ENCODE measurements at regions not wholly inside any gene's neighbourhood (a gene's known extent, or its start where the extent isn't known, plus 50 kb on each side); places are given as distances from the start of the nearest gene placed in this dataset.
"Not testable (repeated sequence)": the region's sequence is repeated elsewhere in the genome, so short reads cannot be mapped to it uniquely, and the experiment has no call there.

GRCh38 chr3:162628531-162628930 lies 1131.9 kb downstream of the OTOL1 start:
- no peak for DNase-seq

- DNase-seq = no peak
These were observed 1132.8 kb downstream of the OTOL1 start for GRCh38 chr3:162629372-162629771.

GRCh38 chr3:162632672-162633071 lies 1136.1 kb downstream of the OTOL1 start:
- no peak for DNase-seq

- DNase-seq = not testable (repeated sequence)
These were observed 1143.6 kb downstream of the OTOL1 start for GRCh38 chr3:162640208-162640607.

GRCh38 chr3:162641317-162641716 lies 1144.7 kb downstream of the OTOL1 start:
- no peak for DNase-seq

- no peak for DNase-seq
These were observed 1145.3 kb downstream of the OTOL1 start for GRCh38 chr3:162641907-162642306.

GRCh38 chr3:162643245-162643644 lies 1146.6 kb downstream of the OTOL1 start:
- DNase-seq = no peak

GRCh38 chr3:162647321-162647720 lies 1150.7 kb downstream of the OTOL1 start:
- no peak for DNase-seq

GRCh38 chr3:162658003-162658402 lies 1161.4 kb downstream of the OTOL1 start:
- no peak for DNase-seq

GRCh38 chr3:162665684-162666391 lies 1169.2 kb downstream of the OTOL1 start:
- no peak for DNase-seq

GRCh38 chr3:162666835-162667234 lies 1170.2 kb downstream of the OTOL1 start:
- DNase-seq = no peak

GRCh38 chr3:162670181-162670580 lies 1173.6 kb downstream of the OTOL1 start:
- no peak for DNase-seq

GRCh38 chr3:162677475-162677874 lies 1180.9 kb downstream of the OTOL1 start:
- no peak for DNase-seq

GRCh38 chr3:162678941-162679340 lies 1182.3 kb downstream of the OTOL1 start:
- peak in 1 of 56 donors; percentile 8 for DNase-seq

- DNase-seq = no peak
These were observed 1187.7 kb downstream of the OTOL1 start for GRCh38 chr3:162684260-162684659.

GRCh38 chr3:162699291-162699690 lies 1202.7 kb downstream of the OTOL1 start:
- no peak for DNase-seq

GRCh38 chr3:162701211-162701610 lies 1204.6 kb downstream of the OTOL1 start:
- DNase-seq = no peak

GRCh38 chr3:162702768-162703385 lies 1206.3 kb downstream of the OTOL1 start:
- no peak for DNase-seq

GRCh38 chr3:162704238-162704637 lies 1207.6 kb downstream of the OTOL1 start:
- no peak for DNase-seq

- no peak for DNase-seq
These were observed 1208.3 kb downstream of the OTOL1 start for GRCh38 chr3:162704799-162705385.

- not testable (repeated sequence) for DNase-seq
These were observed 1211.8 kb downstream of the OTOL1 start for GRCh38 chr3:162708394-162708793.

GRCh38 chr3:162708942-162709706 lies 1212.5 kb downstream of the OTOL1 start:
- not testable (repeated sequence) for DNase-seq

Data from amygdala (tissue), 56 donors.